ENCODE measurements at regions not wholly inside any gene's neighbourhood (a gene's known extent, or its start where the extent isn't known, plus 50 kb on each side); places are given as distances from the start of the nearest gene placed in this dataset.
A peak's percentile ranks its signal among the peaks of the same experiment; 100 is the strongest.

GRCh38 chr1:58249737-58250586, 296.6 kb downstream of the OMA1 start:
- Histone ChIP-seq H3K9me3 (ENCODE audit: low read depth, low read length) (no peaks in the 10 kb centered on the region), H2AFZ (ENCODE audit: low read length) (no peak overlapping the region), H3K36me3 (ENCODE audit: insufficient read depth, low read length) (no peaks in the 10 kb centered on the region), H3K27me3 (ENCODE audit: insufficient read depth, low read length) (peaks cover 22% of the 10 kb centered on the region), H3K79me2 (ENCODE audit: insufficient read depth, low read length) (no peaks in the 10 kb centered on the region), H3K4me3 (ENCODE audit: insufficient read depth, low read length) (peak overlapping the region; percentile 25), H3K27ac (ENCODE audit: low read depth, low read length) (no peak overlapping the region), H4K20me1 (ENCODE audit: insufficient read depth, low read length) (no peaks in the 10 kb centered on the region), H3K4me2 (ENCODE audit: insufficient read depth, low read length) (peak overlapping the region; percentile 45), H3K4me1 (ENCODE audit: insufficient read depth, low read length) (no peaks in the 10 kb centered on the region)
- peak; percentile 88 for DNase-seq (ENCODE audit: insufficient read length, low spot score, missing footprints)
- no peak for TF ChIP-seq CTCF (IDR thresholded peaks at IDR 0.05; ENCODE audit: extremely low read depth, low read depth, low read length)

GRCh38 chr1:58249388-58249736, 297.2 kb downstream of the OMA1 start:
- H3K27ac ChIP-seq (ENCODE audit: low read depth, low read length), result no peak overlapping the region
- H3K27me3 ChIP-seq (ENCODE audit: insufficient read depth, low read length), result peaks cover 22% of the 10 kb centered on the region
- TF ChIP-seq CTCF (IDR thresholded peaks at IDR 0.05; ENCODE audit: extremely low read depth, low read depth, low read length), result no peak
- no peak overlapping the region for H3K4me2 ChIP-seq (ENCODE audit: insufficient read depth, low read length)
- no peaks in the 10 kb centered on the region for H3K79me2 ChIP-seq (ENCODE audit: insufficient read depth, low read length)
- no peaks in the 10 kb centered on the region for H3K36me3 ChIP-seq (ENCODE audit: insufficient read depth, low read length)
- DNase-seq (ENCODE audit: insufficient read length, low spot score, missing footprints), result peak; percentile 30
- H3K4me1 ChIP-seq (ENCODE audit: insufficient read depth, low read length), result no peaks in the 10 kb centered on the region
- H2AFZ ChIP-seq (ENCODE audit: low read length), result no peak overlapping the region
- H4K20me1 ChIP-seq (ENCODE audit: insufficient read depth, low read length), result no peaks in the 10 kb centered on the region
- no peaks in the 10 kb centered on the region for H3K9me3 ChIP-seq (ENCODE audit: low read depth, low read length)
- H3K4me3 ChIP-seq (ENCODE audit: insufficient read depth, low read length), result no peak overlapping the region

- H3K36me3 ChIP-seq (ENCODE audit: insufficient read depth, low read length), result no peaks in the 10 kb centered on the region
- no peak overlapping the region for H2AFZ ChIP-seq (ENCODE audit: low read length)
- peaks cover 22% of the 10 kb centered on the region for H3K27me3 ChIP-seq (ENCODE audit: insufficient read depth, low read length)
Observed at GRCh38 chr1:58248791-58249190, 297.7 kb downstream of the OMA1 start.

More at GRCh38 chr1:58248791-58249190, 297.7 kb downstream of the OMA1 start:
- H3K9me3 ChIP-seq (ENCODE audit: low read depth, low read length), result no peaks in the 10 kb centered on the region
- no peak overlapping the region for H3K4me3 ChIP-seq (ENCODE audit: insufficient read depth, low read length)
- H3K79me2 ChIP-seq (ENCODE audit: insufficient read depth, low read length), result no peaks in the 10 kb centered on the region
- no peaks in the 10 kb centered on the region for H4K20me1 ChIP-seq (ENCODE audit: insufficient read depth, low read length)
- no peak overlapping the region for H3K4me2 ChIP-seq (ENCODE audit: insufficient read depth, low read length)
- no peak for DNase-seq (ENCODE audit: insufficient read length, low spot score, missing footprints)
- H3K4me1 ChIP-seq (ENCODE audit: insufficient read depth, low read length), result no peaks in the 10 kb centered on the region
- TF ChIP-seq CTCF (IDR thresholded peaks at IDR 0.05; ENCODE audit: extremely low read depth, low read depth, low read length), result no peak
- no peak overlapping the region for H3K27ac ChIP-seq (ENCODE audit: low read depth, low read length)
